Stimulated activated CD4-positive, alpha-beta T cell treated with anti-CD3 and anti-CD28 coated beads, Interleukin-15, amount 100 ng/mL, for 1 hour (primary cell): ENCODE measurements at regions not wholly inside any gene's neighbourhood (a gene's known extent, or its start where the extent isn't known, plus 50 kb on each side); places are given as distances from the start of the nearest gene placed in this dataset.
"Not testable (repeated sequence)": the region's sequence is repeated elsewhere in the genome, so short reads cannot be mapped to it uniquely, and the experiment has no call there.

ENCODE experiments used
- DNase-seq, 2 donors: peaks; one replicate each; pipeline ENCODE4 v3.0.0-alpha.2; 2020; ENCODE audit warnings: low read depth in 1 of 2, low spot score in 1 of 2

GRCh38 chr6:6810727-6811126 is 222.2 kb downstream of the LY86 start:
- DNase-seq: no peak

- DNase-seq: no peak
These were observed 222.8 kb downstream of the LY86 start for GRCh38 chr6:6811128-6812009.

- no peak for DNase-seq
These were observed 223.9 kb downstream of the LY86 start for GRCh38 chr6:6812427-6812826.

- DNase-seq: no peak
These were observed 227.2 kb downstream of the LY86 start for GRCh38 chr6:6815732-6816131.

GRCh38 chr6:6816716-6817115 is 228.2 kb downstream of the LY86 start:
- no peak for DNase-seq

GRCh38 chr6:6818078-6818639 is 229.6 kb downstream of the LY86 start:
- no peak for DNase-seq

- DNase-seq: no peak
These were observed 232.2 kb downstream of the LY86 start for GRCh38 chr6:6820641-6821238.

GRCh38 chr6:6821639-6822261 is 233.2 kb downstream of the LY86 start:
- no peak for DNase-seq

GRCh38 chr6:6823030-6823429 is 234.5 kb downstream of the LY86 start:
- DNase-seq: no peak

GRCh38 chr6:6823568-6824224 is 235.2 kb downstream of the LY86 start:
- DNase-seq: no peak

GRCh38 chr6:6824381-6824780 is 235.9 kb downstream of the LY86 start:
- no peak for DNase-seq

- no peak for DNase-seq
These were observed 236.8 kb downstream of the LY86 start for GRCh38 chr6:6825193-6825784.

GRCh38 chr6:6826095-6826901 is 237.8 kb downstream of the LY86 start:
- DNase-seq: no peak

GRCh38 chr6:6826961-6827360 is 238.4 kb downstream of the LY86 start:
- DNase-seq: no peak

- no peak for DNase-seq
These were observed 241.6 kb downstream of the LY86 start for GRCh38 chr6:6829872-6830685.

- DNase-seq: not testable (repeated sequence)
These were observed 242.2 kb downstream of the LY86 start for GRCh38 chr6:6830686-6831063.

- no peak for DNase-seq
These were observed 243.9 kb downstream of the LY86 start for GRCh38 chr6:6832439-6832838.

GRCh38 chr6:6834356-6835222 is 246.1 kb downstream of the LY86 start:
- DNase-seq: no peak

- DNase-seq: no peak
These were observed 246.6 kb downstream of the LY86 start for GRCh38 chr6:6835223-6835503.
